HG03103 (cell line): ENCODE measurements at regions not wholly inside any gene's neighbourhood (a gene's known extent, or its start where the extent isn't known, plus 50 kb on each side); places are given as distances from the start of the nearest gene placed in this dataset.

Source experiments
- ATAC-seq: cut with Tn5 transposase; IDR thresholded peaks from one replicate; pipeline ENCODE4 v1.9.1; 2021; ENCODE audit warnings: low read depth; ENCODE audit not compliant: unreplicated experiment

DNA sequence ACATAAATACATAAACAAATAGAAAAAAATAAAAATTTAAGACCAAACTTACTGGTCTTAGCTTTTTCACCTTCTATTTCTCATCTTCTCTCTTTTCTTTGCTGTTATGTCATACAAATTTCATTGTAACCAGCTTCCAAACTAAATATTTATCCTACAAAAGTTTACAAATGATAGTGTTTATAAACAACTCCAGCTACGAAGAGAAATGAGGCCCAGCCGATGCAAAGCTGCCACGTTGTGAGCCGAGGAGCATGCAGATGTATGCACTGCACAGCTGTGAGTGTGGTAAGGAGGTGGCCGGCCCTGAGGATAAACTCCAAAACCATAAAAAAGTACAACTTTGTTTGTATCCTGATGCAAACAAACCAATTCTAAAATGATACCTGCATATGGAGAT is 642.4 kb upstream of the SGCG start:
- no peak for ATAC-seq

DNA sequence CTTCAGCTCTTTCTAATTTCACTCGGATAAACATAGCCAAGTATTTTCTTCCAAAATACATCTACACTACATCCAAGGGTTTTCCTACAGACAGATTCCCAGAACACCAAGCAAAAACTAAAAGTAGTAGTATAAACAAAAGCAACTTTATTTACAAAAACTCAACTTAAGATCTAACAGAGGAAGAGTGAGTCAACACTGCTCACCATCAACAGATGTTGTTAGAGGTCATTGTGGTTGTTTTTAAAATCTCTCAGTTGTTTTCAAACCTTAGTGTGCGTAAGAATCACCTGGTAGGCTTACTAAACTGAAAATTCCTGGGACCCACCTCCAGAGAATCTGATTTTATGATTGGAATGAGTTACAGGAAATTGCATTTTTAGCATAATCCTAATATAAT is 631.7 kb upstream of the SGCG start:
- ATAC-seq, result no peak

DNA sequence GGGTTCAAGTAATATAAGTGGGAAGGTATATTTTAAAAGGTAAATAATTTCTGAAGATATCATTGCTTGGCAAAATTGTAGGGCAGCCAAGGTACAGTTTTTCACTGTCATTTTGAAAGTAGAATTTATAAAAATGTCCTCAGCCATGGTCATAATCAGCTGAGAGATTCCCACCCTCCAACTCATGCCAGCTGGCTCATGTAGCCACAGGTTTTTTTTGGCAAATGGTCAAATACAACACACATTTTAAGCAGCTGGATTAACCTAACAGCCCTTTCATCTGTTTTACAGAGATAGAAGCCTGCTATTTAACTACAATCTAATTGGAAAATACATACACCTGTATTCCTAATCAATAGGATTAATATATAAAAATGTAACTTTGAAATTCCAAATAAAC is 619.2 kb upstream of the SGCG start:
- no peak for ATAC-seq

DNA sequence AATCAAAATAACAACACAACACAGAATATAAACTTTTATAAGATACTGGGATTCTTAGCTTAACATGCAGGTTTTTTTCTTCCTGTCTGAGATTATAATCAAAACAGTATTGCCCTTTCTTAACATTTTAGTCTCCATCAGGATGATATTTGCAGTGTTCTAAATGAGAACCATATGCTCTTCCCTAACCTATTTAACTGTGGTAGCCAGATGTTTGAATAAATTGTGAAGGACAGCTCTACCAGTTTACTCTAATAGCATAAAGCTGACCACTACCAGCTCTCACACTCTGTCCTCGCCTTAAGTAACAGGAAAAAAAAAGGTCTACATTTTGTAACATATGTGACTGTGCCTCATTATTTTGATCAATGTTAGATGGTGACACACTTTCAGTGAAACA is 618.7 kb upstream of the SGCG start:
- no peak for ATAC-seq

- no peak for ATAC-seq
These were observed 617.5 kb upstream of the SGCG start for GRCh38 chr13:22563272-22563671.

DNA sequence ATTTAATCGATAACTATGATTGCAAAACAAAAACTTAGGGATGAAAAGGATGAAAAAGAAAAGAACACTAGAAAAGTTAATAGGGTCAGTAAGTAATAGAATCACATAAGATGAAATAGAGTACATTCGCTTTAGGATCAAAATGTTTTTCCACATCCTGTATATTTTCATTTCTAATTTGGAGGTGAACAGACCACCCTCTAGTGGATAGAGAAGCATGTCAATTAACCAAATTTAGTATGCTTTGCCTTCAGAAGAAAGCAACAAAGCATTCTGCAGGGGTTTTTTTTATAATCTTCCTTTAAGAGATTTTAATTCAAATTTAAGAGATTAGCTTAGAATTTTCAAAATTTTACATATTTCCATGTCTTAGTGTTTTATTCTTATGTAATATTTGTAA is 611.0 kb upstream of the SGCG start:
- ATAC-seq, result no peak

- no peak for ATAC-seq
These were observed 590.9 kb upstream of the SGCG start for GRCh38 chr13:22589880-22590279.

DNA sequence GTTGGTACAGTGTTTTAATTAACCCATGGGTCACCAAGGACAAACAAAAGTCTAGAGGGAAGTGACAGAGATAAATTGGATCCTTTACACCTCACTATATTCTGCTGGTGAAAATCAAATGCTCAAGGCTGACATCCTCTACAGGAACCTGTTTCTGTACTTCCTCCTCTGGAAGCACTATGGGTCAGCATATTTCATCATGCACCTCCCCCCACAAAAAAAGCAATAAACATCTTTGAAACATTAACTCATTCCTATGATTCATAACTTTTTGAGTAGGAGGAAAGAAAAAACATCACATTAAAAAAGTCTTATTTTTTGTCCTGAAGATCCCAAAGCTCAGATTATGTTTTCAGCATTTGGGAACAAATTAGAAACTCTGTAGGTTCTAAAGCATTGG is 588.3 kb upstream of the SGCG start:
- ATAC-seq, result no peak

DNA sequence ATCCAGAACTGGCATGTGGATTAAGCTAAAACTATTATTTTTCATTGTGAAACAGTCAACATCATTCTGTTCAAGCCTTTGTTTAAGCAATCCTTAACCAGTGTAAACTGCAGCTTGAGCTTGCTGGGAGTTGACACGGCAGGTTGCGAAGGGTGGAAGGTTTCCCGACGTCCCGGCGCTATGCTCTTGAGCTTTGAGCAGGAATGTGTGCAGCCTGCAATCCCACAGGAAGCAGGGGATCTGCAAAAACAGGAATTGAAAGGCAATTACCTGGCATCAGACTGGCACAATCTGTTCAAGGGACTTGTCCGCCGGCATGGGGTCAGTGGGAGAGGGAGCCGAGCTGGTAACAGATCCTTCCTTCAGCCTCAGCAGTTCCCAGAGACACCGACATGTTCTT is 586.7 kb upstream of the SGCG start:
- ATAC-seq, result no peak

DNA sequence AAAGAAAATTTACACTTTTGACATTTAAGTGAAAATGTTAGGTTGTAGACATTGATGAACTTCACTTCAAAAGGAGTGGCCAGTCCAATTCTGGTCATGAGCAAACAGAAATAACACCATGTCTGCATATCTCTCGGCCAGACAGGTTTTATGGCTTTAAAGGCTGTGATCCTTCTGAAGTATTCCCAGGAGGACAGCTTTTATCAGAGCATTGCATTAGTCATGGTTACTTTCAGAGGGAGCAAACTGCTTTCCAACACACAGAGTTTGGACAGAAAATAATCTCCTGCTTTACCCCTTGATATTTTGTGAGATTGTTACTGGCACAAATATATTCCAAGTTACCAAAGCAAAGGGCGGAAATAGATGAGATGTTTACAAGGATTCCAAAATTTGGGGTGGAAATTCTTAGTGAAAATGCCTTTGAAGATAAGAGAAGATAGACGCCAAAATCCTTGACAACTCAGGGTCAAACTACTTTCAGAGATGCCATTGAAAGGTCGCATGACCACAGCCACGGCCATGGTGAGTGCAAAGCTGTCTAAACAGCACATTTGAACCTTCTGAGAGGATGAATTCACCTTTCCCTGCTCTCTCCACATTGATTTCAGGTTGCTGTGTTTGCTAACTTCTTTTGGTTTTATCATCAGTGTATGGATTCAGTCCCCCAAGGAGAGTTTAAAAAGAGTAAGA is 584.5 kb upstream of the SGCG start:
- no peak for ATAC-seq

- no peak for ATAC-seq
These were observed 581.6 kb upstream of the SGCG start for GRCh38 chr13:22599156-22599555.

DNA sequence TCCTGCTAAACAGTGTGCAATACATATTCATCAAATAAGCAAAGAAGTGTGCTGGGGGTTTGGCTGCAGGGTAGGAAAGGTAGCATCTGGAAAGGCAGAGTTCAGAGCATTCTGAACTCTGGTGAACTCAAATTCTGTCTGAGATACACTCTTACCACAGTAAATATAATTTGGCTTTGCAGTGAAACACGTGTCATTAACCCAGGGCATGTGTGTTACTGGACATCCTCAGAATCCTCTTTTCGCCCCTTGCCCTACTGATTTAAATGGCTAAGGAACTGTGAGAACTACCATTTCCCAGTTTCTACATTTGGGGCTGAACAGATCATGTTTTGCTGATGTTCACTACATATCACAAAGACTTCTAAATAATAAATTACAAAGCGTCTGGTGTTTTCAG is 562.8 kb upstream of the SGCG start:
- no peak for ATAC-seq

GRCh38 chr13:22625691-22626090 is 555.1 kb upstream of the SGCG start:
- ATAC-seq, result no peak

DNA sequence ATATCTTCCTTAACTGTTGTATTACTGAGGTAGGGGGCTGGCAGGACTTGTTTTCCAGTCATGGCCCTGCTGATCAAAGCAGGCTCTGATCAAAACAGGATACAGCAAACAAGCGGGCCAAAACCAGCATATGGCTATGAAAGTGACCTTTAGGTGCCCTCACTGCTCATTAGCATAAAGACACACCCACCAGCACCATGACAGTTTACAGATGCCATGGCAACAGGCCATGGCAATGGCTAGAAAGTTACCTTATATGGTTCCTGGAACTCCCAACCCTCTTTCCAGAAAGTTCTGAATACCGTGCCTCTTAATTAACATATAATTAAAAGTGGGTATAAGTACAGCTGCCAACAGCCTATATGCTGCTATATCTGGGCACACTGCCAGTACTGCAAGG is 551.4 kb upstream of the SGCG start:
- no peak for ATAC-seq

DNA sequence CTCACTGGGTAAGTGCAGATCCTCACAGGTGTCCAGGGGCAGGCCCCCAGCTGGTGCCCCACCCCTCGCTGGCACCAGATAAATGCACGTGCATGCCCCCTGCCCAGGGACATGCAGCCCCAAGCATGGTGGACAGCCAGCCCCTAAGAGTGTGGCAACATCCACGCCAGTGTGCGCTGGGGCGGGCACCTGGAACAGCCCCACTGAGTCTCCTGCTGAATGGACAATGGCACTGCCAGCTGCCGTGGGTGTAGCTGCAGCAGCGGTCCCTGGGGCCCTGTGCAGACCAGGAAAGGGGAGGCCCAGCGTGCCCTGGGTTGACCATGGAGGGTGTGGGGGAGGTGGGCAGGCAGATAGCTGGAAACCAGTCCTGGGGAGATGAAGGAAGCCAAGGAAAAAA is 538.7 kb upstream of the SGCG start:
- ATAC-seq, result no peak

DNA sequence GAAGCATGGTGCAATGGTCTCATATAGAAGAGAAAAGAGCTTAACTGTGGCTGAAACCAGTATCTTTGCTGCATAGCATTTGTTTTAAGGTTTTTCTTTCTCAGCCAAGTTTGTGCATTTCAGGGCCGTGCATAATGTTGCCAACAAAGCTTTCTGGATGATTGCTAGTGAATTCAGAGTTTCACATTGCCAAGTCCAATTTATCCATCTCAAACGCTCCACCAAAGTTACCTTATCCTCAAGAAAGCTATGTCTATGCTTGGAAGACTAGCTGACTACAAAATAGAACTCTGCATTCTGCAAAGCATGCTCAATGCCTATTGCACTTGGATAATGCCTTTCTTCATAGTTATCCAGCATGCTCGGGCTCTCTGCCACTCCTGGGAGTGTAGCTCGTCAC is 535.8 kb upstream of the SGCG start:
- ATAC-seq, result no peak

GRCh38 chr13:22647156-22647850 is 533.5 kb upstream of the SGCG start:
- no peak for ATAC-seq

DNA sequence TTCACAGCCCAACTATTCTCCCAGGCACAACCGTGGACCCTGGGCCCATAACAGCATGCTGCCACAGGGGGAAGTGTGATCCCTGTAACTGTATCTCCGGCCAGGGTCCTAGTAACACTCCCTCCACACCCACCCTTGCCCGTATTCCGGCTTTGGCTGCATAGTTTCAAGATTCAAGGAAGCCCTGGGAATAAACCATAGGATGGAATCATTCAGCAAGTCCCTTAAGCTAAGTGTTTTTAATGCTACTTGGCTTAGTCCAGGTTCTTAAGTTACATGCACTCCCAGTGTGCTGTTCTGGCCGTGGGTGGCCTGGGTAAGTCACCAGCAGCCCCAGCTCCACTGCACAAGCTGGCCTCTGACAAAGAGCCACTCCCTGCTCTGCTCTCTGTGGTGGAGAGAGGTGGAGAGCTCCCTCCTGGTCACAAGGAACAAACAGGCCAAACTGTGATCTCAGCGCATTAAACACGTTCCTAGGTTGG is 532.4 kb upstream of the SGCG start:
- ATAC-seq, result no peak

GRCh38 chr13:22652796-22653195 is 528.0 kb upstream of the SGCG start:
- ATAC-seq, result no peak

DNA sequence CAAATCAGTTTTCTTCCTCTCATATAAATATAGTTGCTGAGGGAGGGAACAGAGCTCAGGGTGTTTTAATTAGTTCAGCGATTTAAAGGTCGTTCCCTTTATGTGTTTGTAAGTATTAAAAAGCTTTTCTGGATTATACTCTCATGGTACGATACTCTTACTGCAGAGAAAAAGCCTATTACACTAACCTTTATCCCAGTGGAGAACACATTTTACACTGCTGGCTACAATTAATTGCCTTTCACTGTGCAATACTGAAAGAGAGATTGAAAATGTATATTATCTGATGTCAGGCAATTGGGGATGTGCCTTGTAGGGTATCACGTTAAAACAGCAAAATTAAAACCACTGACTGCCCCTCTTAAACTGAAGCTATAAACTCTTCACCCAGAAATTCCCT is 526.9 kb upstream of the SGCG start:
- ATAC-seq, result no peak

GRCh38 chr13:22655106-22655852 is 525.5 kb upstream of the SGCG start:
- no peak for ATAC-seq

- no peak for ATAC-seq
These were observed 518.0 kb upstream of the SGCG start for GRCh38 chr13:22662771-22663170.
